ENCODE measurements at regions not wholly inside any gene's neighbourhood (a gene's known extent, or its start where the extent isn't known, plus 50 kb on each side); places are given as distances from the start of the nearest gene placed in this dataset. TPM values are rescaled to one million over a fixed set of nuclear protein-coding genes. Genes with fewer than 3 reads are reported as not detected.

DNA sequence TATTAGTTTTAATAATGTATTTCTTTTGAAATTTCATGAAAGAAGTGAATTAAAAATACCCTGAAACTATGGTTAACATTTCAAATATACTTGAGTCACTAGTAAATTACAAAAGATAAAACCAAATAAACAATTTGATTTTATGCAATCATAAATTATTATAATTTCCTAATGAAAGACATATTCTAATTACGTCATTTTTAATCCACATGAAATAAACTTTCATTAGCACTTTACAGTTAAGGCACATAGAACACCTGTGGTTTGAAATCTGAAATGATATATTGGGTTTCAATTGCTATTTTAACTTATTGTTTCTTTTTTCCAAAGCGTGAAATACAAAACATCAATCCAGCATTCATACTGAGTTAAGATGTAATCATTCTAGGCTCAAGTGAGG is 1492.5 kb upstream of the PABPC4L start:
- intact Hi-C loops (cut with DNase I; ENCODE audit: low total_unique reads), result no loop called here
- Histone ChIP-seq H3K9me3 (no peaks in the 10 kb centered on the region), H3K27me3 (no peaks in the 10 kb centered on the region), H3K4me1 (no peaks in the 10 kb centered on the region), H3K27ac (no peak overlapping the region), H3K36me3 (no peaks in the 10 kb centered on the region), H3K4me3 (no peak overlapping the region)
- TF ChIP-seq, protein P1, sequence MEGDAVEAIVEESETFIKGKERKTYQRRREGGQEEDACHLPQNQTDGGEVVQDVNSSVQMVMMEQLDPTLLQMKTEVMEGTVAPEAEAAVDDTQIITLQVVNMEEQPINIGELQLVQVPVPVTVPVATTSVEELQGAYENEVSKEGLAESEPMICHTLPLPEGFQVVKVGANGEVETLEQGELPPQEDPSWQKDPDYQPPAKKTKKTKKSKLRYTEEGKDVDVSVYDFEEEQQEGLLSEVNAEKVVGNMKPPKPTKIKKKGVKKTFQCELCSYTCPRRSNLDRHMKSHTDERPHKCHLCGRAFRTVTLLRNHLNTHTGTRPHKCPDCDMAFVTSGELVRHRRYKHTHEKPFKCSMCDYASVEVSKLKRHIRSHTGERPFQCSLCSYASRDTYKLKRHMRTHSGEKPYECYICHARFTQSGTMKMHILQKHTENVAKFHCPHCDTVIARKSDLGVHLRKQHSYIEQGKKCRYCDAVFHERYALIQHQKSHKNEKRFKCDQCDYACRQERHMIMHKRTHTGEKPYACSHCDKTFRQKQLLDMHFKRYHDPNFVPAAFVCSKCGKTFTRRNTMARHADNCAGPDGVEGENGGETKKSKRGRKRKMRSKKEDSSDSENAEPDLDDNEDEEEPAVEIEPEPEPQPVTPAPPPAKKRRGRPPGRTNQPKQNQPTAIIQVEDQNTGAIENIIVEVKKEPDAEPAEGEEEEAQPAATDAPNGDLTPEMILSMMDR (IDR thresholded peaks at IDR 0.05), result no peak
- no peak for TF ChIP-seq POLR2A (IDR thresholded peaks at IDR 0.05)
- DNase-seq, result no peak

DNA sequence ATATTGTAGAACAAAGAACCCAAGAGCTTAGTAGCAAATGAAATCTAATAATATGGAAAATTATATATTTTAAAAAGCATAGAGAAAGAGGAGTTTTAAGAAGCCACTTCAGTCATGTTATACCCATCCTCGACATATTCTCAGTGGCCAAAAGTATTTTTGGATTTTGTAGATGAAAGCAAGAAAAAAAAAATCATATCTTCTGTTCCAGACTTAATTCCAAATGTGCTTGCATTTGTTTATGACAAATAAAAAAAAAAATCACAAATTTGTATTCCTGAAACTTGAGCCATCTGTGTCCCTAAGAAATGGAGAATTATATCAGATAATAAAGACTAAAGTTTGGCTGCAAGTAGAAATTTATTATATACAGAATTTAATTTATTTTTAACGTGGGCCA is 1482.4 kb upstream of the PABPC4L start:
- intact Hi-C loops (cut with DNase I; ENCODE audit: low total_unique reads), result no loop called here
- H3K4me3 ChIP-seq, result no peak overlapping the region
- DNase-seq, result no peak
- H3K36me3 ChIP-seq, result no peaks in the 10 kb centered on the region
- H3K4me1 ChIP-seq, result no peaks in the 10 kb centered on the region
- H3K27me3 ChIP-seq, result no peaks in the 10 kb centered on the region
- H3K9me3 ChIP-seq, result no peaks in the 10 kb centered on the region
- no peak overlapping the region for H3K27ac ChIP-seq
- TF ChIP-seq POLR2A (IDR thresholded peaks at IDR 0.05), result no peak
- TF ChIP-seq, protein P1 (IDR thresholded peaks at IDR 0.05), result no peak

DNA sequence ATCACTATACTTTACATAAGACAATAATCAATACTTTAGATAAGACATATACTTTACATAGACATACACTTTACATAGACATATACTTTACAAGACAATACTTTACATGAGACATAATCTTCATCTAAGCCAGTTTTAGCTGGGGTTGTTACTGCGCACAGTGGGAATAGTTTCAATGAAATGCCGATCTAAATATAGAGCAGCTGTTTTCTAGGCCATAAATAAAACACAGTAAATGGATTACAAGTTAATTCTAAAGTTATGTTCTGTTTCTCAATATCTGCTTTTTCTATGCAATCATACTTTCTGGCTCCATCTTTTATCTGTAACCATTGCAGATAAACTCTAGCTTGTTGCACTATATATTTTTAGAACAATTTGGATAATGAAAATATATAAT is 1470.6 kb upstream of the PABPC4L start:
- intact Hi-C loops (cut with DNase I; ENCODE audit: low total_unique reads), result no loop called here
- DNase-seq, result no peak
- TF ChIP-seq, protein P1 (IDR thresholded peaks at IDR 0.05), result no peak
- TF ChIP-seq POLR2A (IDR thresholded peaks at IDR 0.05), result no peak
- H3K27me3 ChIP-seq, result no peaks in the 10 kb centered on the region
- no peaks in the 10 kb centered on the region for H3K36me3 ChIP-seq
- H3K27ac ChIP-seq, result no peak overlapping the region
- no peaks in the 10 kb centered on the region for H3K4me1 ChIP-seq
- no peak overlapping the region for H3K4me3 ChIP-seq
- no peaks in the 10 kb centered on the region for H3K9me3 ChIP-seq

DNA sequence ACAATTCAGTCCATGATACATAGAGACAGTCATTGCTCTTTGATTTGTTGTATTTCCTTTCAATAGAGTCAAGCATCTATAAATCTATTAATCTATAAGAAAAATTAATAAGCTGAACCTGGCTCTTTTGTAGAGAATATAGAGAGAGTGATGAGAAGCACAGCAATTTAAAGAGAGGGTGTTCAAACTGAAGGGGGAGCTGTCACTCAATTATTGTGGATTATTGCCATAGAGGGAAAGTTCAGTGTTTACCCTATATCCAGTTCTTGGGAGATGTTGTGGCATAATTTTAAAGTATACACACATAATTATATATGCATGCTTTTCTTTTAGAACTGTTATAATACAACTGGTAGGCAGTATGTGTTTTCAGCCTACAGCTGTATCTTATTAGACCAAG is 1469.0 kb upstream of the PABPC4L start:
- H3K4me3 ChIP-seq, result no peak overlapping the region
- H3K4me1 ChIP-seq, result no peaks in the 10 kb centered on the region
- no peaks in the 10 kb centered on the region for H3K27me3 ChIP-seq
- no peaks in the 10 kb centered on the region for H3K9me3 ChIP-seq
- TF ChIP-seq, protein P1 (IDR thresholded peaks at IDR 0.05), result no peak
- TF ChIP-seq POLR2A (IDR thresholded peaks at IDR 0.05), result no peak
- DNase-seq, result no peak
- H3K27ac ChIP-seq, result no peak overlapping the region
- H3K36me3 ChIP-seq, result no peaks in the 10 kb centered on the region
- intact Hi-C loops (cut with DNase I; ENCODE audit: low total_unique reads), result no loop called here

Small RNA genes lying in the stretch of these regions (small RNA-seq; reads per million reads assigned to genes)
- gene RNU1-89P (not detected), gene SERF1AP1 (not detected)
